HG03439 (cell line): ENCODE measurements at regions not wholly inside any gene's neighbourhood (a gene's known extent, or its start where the extent isn't known, plus 50 kb on each side); places are given as distances from the start of the nearest gene placed in this dataset.

ENCODE experiments used
- ATAC-seq: cut with Tn5 transposase; IDR thresholded peaks from one replicate; pipeline ENCODE4 v1.9.1; 2021; ENCODE audit warnings: mild to moderate bottlenecking, moderate library complexity; ENCODE audit not compliant: unreplicated experiment

GRCh38 chr1:105934806-105935205, 1121.7 kb upstream of the PRMT6 start:
- ATAC-seq, result no peak

DNA sequence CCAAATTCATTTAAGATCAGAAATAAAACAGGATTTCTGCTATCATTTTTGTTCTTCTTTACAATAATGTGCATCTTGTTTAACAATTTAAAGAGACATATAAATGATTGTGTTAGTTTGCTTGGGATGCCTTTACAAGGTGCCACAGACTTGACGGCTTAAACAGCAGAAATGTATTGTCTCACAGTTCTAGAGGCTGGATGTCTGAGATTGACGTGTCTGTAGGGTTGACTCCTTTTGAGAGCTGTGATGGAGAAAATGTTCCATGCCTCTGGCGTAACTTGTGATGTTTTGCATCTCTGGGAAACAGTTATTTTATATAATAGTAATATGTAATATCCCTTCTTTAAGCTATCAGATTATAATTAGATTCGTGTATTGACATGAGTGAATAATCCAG, 1091.6 kb upstream of the PRMT6 start:
- ATAC-seq, result no peak

- no peak for ATAC-seq
These were observed 1059.0 kb upstream of the PRMT6 start for GRCh38 chr1:105997516-105997915.

GRCh38 chr1:106022312-106022902, 1034.1 kb upstream of the PRMT6 start:
- ATAC-seq, result no peak

DNA sequence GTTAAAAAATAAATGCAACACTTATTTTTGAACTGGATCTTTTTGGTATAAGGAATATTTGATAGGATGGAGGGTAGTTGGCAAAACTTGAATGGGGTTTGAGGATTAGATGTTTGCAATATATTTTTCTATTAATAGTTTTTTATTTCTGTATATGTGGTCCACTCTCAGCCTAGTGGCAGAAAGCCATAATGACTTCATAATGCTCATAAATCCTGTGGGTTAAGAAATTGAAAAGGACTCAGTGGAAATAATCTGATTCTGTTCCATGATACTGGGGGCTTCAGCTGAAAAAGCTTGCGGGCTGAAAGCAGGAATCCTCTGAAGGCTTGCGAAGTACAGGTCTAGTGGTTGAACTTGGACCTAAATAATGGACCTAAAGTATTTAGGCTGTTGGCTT, 1028.6 kb upstream of the PRMT6 start:
- no peak for ATAC-seq

DNA sequence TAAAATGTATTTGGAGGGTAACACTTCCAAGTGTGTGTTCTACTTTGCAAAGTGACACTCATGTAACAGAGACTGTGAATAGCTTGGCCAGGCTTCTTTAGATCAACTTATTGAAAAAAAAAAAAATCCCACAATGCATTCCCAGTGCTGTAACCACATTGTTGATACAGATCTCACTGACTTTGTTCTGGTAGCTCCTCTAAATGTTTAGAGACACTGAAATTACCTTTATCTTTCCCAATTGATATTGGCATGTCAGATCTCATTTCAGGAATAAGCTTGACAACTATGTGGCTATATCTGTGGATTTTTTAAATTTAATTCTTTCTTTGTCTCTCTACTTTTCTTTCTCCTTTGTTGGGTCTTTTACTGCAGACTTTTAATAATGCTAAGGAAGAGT, 1018.9 kb upstream of the PRMT6 start:
- no peak for ATAC-seq

- ATAC-seq, result no peak
These were observed 1018.2 kb upstream of the PRMT6 start for GRCh38 chr1:106038260-106038659.

DNA sequence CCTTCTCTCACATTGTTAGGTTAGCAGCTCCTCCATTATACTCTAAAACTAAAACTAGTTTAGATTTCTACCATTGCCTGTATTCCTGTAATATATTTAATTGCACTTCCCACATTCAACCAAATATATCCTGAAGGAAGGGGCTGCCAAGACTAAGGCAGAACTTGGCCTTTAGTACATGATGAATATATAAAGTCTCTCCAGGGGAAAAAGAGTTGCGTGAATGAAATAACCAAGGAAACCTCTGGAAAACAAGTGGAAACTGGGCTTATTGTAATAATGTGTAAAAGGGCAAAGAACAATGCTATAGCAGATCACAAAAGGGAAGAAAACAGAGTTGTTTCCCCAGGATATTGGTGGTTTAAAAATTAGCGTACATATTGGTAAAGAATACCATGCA, 1012.5 kb upstream of the PRMT6 start:
- ATAC-seq, result no peak

DNA sequence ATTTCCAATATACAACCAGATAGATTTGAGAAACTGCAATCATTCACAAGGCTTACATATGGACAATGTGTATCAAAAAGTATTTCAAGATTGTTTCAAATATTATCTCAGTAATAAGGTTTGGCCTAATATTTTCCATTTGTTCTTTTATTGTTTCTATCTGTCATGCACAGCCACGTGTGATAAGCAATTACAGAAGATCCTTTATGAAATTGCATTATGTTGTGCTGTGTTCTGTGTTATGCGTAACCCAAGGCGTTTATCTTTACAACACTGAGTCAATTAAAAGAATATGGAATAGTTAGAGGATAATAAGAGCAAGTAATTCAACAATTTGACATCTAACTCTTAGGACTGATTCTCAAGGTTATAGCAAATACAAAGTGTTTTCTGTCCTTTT, 1009.3 kb upstream of the PRMT6 start:
- no peak for ATAC-seq

DNA sequence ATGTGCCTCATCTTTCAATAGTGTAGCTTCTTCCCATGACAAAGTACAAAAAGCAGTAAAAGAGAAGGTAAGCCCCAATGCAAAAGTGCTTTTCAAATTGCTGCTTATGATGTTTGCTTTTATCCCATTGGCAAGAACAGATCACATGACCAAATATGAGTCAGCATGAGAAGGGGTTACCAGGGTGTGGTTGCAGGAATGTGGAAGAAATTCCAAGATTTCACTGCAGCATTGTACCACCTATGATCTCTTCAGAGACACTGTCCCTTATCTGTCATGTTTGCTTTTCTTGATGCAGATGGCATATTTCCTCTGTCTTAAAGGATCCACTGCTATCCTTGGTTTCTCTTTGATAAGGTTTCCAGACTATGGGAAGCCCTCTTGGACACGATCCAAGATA, 1006.9 kb upstream of the PRMT6 start:
- ATAC-seq, result no peak

GRCh38 chr1:106055855-106056254, 1000.6 kb upstream of the PRMT6 start:
- no peak for ATAC-seq

GRCh38 chr1:106061586-106062495, 994.6 kb upstream of the PRMT6 start:
- no peak for ATAC-seq

- ATAC-seq, result no peak
These were observed 993.0 kb upstream of the PRMT6 start for GRCh38 chr1:106063510-106063909.

DNA sequence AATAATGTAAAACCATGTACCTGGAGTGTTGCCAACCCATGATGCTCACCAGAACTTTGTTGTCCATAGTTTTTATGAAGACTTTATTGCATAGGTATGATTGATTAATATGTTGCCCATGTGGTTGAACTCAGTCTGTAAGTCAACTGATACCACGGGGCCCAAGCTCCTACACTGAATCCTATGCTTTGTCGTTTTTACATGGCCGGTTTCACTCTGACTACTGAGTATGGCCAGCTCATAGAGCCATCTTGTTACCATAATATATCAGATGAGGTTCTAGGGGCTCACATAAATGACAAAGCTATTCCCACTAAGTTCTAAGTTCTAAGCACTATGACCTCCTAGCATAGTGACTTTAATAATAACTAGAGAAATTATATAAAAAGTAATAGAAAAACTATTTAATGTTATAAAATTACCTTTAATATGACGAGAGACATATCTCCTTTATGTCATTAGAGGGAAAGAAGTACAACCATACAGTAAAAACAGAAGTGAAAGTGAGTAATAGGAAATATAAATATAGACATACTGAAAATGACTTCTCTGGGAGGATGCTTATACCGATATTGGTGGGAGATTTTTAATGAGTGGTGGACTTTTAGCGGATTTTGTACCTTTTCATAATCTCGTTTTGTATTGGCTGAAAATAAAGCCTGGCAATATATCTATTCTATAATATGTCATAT, 983.4 kb upstream of the PRMT6 start:
- ATAC-seq, result peak; percentile 84

GRCh38 chr1:106080608-106081325, 975.7 kb upstream of the PRMT6 start:
- no peak for ATAC-seq

DNA sequence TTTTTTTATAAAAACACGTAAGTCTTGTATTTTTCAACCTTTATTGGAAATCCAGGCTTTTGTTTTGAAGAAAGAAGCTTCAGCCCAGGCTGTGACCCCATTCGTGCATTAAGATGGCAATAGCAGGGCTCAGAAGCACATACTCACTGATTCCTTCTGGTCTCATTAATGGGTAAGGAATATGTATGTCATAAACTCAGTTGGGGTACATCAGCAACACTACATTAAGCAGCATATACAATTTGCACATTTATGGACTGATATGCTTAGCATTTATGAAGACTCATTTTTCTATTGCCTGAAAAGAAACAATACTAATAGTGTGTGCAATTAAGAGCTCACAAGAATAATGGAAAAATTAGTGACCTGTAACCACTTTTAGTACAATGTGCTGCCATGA, 945.4 kb upstream of the PRMT6 start:
- ATAC-seq, result no peak

- ATAC-seq, result no peak
These were observed 942.6 kb upstream of the PRMT6 start for GRCh38 chr1:106113851-106114250.

DNA sequence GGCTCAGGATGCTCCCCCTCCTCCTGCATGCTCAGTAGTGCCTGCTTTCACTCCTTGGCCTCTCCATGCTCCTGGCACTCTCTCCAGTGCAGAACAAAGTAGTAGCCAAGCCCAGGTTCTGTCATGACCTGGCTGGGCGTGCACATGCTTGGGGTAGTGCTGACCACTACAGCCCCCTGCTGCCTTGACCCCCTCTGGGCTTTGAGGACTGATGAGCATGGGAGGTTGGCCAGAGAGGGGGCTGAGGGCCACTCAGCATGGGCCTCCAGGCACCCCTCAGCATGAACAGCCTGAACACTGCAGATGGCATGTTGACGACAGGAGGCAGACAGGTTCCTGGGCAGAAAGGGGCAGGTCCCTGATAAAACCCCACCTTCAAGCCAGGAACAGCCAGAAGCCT, 935.7 kb upstream of the PRMT6 start:
- no peak for ATAC-seq

DNA sequence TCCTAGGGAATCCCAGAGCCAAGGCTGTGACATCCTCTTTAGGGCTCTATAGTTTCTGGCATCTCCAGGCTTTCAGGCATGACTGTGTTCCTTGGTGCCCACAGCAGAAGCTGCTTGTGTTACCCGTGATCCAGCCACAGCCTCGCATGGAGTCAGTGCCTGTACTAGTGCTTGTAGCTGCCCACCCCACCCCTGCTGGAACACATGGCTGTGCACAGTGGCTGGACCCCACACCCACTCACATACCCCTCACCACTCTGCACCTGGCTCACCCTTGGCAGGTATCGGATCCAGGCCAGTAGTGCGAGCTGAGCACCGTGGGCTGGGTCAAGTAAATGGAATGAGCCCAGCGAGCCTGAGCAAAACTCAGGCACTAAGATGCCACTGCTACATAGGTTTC, 934.7 kb upstream of the PRMT6 start:
- no peak for ATAC-seq

DNA sequence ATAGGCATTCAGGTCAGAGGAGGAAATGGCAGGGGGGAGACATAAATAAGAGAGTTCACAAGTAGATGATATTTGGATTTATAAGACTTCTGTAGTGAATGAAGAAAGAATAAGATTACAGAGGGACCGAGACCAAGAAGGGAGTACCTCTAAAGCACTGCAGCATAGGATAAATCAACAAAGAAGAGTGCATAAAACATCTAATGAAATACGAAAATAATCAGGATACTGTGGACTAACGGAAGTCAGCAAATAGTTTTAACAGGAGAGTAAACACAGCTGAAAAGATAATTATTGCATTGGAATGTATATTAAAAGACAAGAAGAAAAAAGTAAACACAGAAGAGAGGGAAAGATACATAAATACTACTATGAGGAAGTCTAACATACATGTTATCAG, 921.9 kb upstream of the PRMT6 start:
- no peak for ATAC-seq

DNA sequence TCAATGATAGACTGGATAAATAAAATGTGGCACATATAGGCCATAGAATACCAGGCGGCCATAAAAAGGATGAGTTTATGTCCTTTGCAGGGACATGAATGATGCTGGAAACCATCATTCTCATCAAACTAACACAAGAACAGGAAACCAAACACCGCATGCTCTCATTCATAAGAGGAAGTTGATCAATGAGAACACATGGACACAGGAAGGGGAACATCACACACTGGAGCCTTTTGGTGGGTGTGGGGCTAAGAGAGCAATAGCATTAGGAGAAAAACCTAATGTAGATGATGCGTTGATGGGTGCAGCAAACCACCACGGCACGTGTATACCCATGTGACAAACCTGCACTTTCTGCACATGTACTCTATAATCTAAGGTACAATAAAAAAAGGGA, 883.4 kb upstream of the PRMT6 start:
- ATAC-seq, result no peak
